Fibroblast of lung (primary cell): ENCODE measurements at regions not wholly inside any gene's neighbourhood (a gene's known extent, or its start where the extent isn't known, plus 50 kb on each side); places are given as distances from the start of the nearest gene placed in this dataset.

ENCODE experiments used
- DNase-seq, 2 donors: peaks; one replicate each; pipeline versions ENCODE4 v3.0.0 to v3.0.0-alpha.2; 2010; ENCODE audit warnings: low read depth in 2 of 2
- H2AFZ ChIP-seq: 2 replicates; pipeline ENCODE4 v1.5.1; 2012; ENCODE audit warnings: low read length, control low read depth, inconsistent platforms
- H3K27ac ChIP-seq: 2 replicates; pipeline ENCODE4 v1.5.1; 2011; ENCODE audit warnings: low read length, control low read depth; ENCODE audit not compliant: insufficient read depth
- H3K27me3 ChIP-seq: 2 replicates; pipeline ENCODE4 v1.5.1; 2011; ENCODE audit warnings: mild to moderate bottlenecking, low read length; ENCODE audit not compliant: control insufficient read depth, insufficient read depth
- H3K36me3 ChIP-seq: 2 replicates; pipeline ENCODE4 v1.5.1; 2011; ENCODE audit warnings: low read length; ENCODE audit not compliant: control insufficient read depth, insufficient read depth
- H3K4me1 ChIP-seq: 2 replicates; pipeline ENCODE4 v1.5.1; 2011; ENCODE audit warnings: low read length; ENCODE audit not compliant: control insufficient read depth, insufficient read depth; ENCODE audit errors: extremely low read depth
- H3K4me2 ChIP-seq: 2 replicates; pipeline ENCODE4 v1.5.1; 2011; ENCODE audit warnings: low read length, control low read depth; ENCODE audit not compliant: insufficient read depth; ENCODE audit errors: extremely low read depth
- H3K4me3 ChIP-seq, 4 experiments: fragments of 200-600 bp in 1 of 4; sonication (generic) in 1 of 4; replicated peaks in 1 of 4; 2 replicates each; pipeline ENCODE4 v1.5.1; 2011 to 2016; ENCODE audit warnings: low read length in 4 of 4, low read depth in 3 of 4, mild to moderate bottlenecking in 3 of 4, control low read depth in 2 of 4, inconsistent platforms in 1 of 4, mixed read lengths in 1 of 4; ENCODE audit not compliant: insufficient read depth in 1 of 4; ENCODE audit errors: control extremely low read depth in 1 of 4
- H3K79me2 ChIP-seq: 2 replicates; pipeline ENCODE4 v1.5.1; 2012; ENCODE audit warnings: mild to moderate bottlenecking, low read length, inconsistent platforms; ENCODE audit not compliant: control insufficient read depth, insufficient read depth
- H3K9ac ChIP-seq: 2 replicates; pipeline ENCODE4 v1.5.1; 2011; ENCODE audit warnings: mild to moderate bottlenecking, low read length, control low read depth; ENCODE audit not compliant: insufficient read depth
- H3K9me3 ChIP-seq: 2 replicates; pipeline ENCODE4 v1.5.1; 2012; ENCODE audit warnings: low read depth, low read length; ENCODE audit not compliant: control insufficient read depth, insufficient read depth
- H4K20me1 ChIP-seq: 2 replicates; pipeline ENCODE4 v1.5.1; 2011; ENCODE audit warnings: low read length; ENCODE audit not compliant: control insufficient read depth, insufficient read depth; ENCODE audit errors: extremely low read depth
- CTCF ChIP-seq, 2 donors: IDR thresholded peaks in 1 of 2; conservative IDR thresholded peaks in 1 of 2; 1 replicate in 1 of 2; 2 replicates in 1 of 2; pipeline ENCODE4 v1.5.1; 2011 to 2012; ENCODE audit warnings: low read length in 2 of 2, control low read depth in 1 of 2, inconsistent platforms in 1 of 2, low read depth in 1 of 2, mild to moderate bottlenecking in 1 of 2
- EZH2 ChIP-seq: IDR thresholded peaks from 2 replicates; pipeline ENCODE4 v1.5.1; 2012; ENCODE audit warnings: low read length, control low read depth, mild to moderate bottlenecking; ENCODE audit errors: missing control alignments

- Histone ChIP-seq H3K4me3 (no peak overlapping the region), H3K9ac (no peak overlapping the region), H4K20me1 (no peaks in the 10 kb centered on the region), H3K36me3 (no peaks in the 10 kb centered on the region), H3K79me2 (no peaks in the 10 kb centered on the region), H3K4me2 (no peak overlapping the region), H3K27ac (no peak overlapping the region), H2AFZ (no peak overlapping the region), H3K4me1 (peaks cover 15% of the 10 kb centered on the region), H3K9me3 (no peaks in the 10 kb centered on the region), H3K27me3 (no peaks in the 10 kb centered on the region)
- peak; percentile 41 to 78 for DNase-seq
- no peak for TF ChIP-seq CTCF (conservative IDR thresholded peaks at IDR 0.05 in 1 of 2, IDR thresholded peaks at IDR 0.05 in 1 of 2; ENCODE audit: low read depth in 1 of 2, low read length in 2 of 2)
- TF ChIP-seq EZH2, result no peak
These were observed 194.5 kb downstream of the SNX19 start for GRCh38 chr11:130721736-130722135.

GRCh38 chr11:130722401-130722800 lies 193.9 kb downstream of the SNX19 start:
- no peak overlapping the region for H3K4me2 ChIP-seq
- peaks cover 15% of the 10 kb centered on the region for H3K4me1 ChIP-seq
- no peaks in the 10 kb centered on the region for H3K9me3 ChIP-seq
- H3K79me2 ChIP-seq, result no peaks in the 10 kb centered on the region
- H3K9ac ChIP-seq, result no peak overlapping the region
- no peaks in the 10 kb centered on the region for H3K36me3 ChIP-seq
- no peaks in the 10 kb centered on the region for H3K27me3 ChIP-seq
- no peak for DNase-seq
- no peak for TF ChIP-seq CTCF (conservative IDR thresholded peaks at IDR 0.05 in 1 of 2, IDR thresholded peaks at IDR 0.05 in 1 of 2; ENCODE audit: low read depth in 1 of 2, low read length in 2 of 2)
- TF ChIP-seq EZH2, result no peak
- H2AFZ ChIP-seq, result no peak overlapping the region
- H3K4me3 ChIP-seq, result no peak overlapping the region
- no peaks in the 10 kb centered on the region for H4K20me1 ChIP-seq
- no peak overlapping the region for H3K27ac ChIP-seq

- H3K9me3 ChIP-seq, result no peaks in the 10 kb centered on the region
- H3K4me1 ChIP-seq, result peaks cover 11% of the 10 kb centered on the region
- no peak overlapping the region for H2AFZ ChIP-seq
- no peaks in the 10 kb centered on the region for H3K36me3 ChIP-seq
- no peak overlapping the region for H3K9ac ChIP-seq
- H3K4me2 ChIP-seq, result peak overlapping the region; percentile 58
- no peaks in the 10 kb centered on the region for H3K79me2 ChIP-seq
- H4K20me1 ChIP-seq, result no peaks in the 10 kb centered on the region
- no peaks in the 10 kb centered on the region for H3K27me3 ChIP-seq
- H3K4me3 ChIP-seq, result no peak overlapping the region
- H3K27ac ChIP-seq, result no peak overlapping the region
- peak; percentile 28 to 71 for DNase-seq
- TF ChIP-seq EZH2, result no peak
- no peak for TF ChIP-seq CTCF (conservative IDR thresholded peaks at IDR 0.05 in 1 of 2, IDR thresholded peaks at IDR 0.05 in 1 of 2; ENCODE audit: low read depth in 1 of 2, low read length in 2 of 2)
These were observed 190.7 kb downstream of the SNX19 start for GRCh38 chr11:130725421-130726233.
